ENCODE measurements at regions not wholly inside any gene's neighbourhood (a gene's known extent, or its start where the extent isn't known, plus 50 kb on each side); places are given as distances from the start of the nearest gene placed in this dataset.

DNA sequence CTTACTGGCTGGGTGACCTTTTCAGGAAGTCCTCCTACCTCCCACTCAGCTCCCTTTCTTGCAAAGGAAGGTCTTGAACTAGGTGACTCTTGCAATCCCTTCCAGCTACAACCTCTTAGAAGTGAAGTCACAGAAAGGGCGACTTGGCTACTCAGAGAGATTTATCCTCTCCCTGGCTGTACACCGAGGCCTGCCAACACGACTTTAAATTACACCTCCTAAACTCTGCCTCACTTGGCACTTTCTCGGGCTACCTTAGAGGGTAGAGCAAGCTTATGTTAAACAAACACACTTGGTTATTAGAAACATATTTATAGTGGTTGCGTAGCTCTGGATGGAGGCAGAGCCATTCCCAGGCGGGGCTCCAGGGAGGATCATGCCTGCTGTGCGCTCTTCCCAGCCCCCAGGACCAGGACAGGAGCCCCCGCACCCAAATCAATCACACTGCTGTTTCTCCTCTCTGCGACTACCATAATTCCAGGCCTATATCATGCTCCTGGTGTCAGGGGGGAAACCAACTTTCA lies 358.4 kb downstream of the BUD13 start:
- DNase-seq (ENCODE audit: low read depth, low spot score), result no peak
- Mint-ChIP-seq H3K27ac (ENCODE audit: unreplicated experiment) (peak overlapping the region; percentile 54), H3K9me3 (no peaks in the 10 kb centered on the region), H3K4me3 (peak overlapping the region; percentile 60), H3K27me3 (ENCODE audit: low read depth) (no peaks in the 10 kb centered on the region), H3K36me3 (ENCODE audit: low read depth) (no peaks in the 10 kb centered on the region), H3K4me1 (peaks cover 49% of the 10 kb centered on the region)
- TF ChIP-seq, protein P1, sequence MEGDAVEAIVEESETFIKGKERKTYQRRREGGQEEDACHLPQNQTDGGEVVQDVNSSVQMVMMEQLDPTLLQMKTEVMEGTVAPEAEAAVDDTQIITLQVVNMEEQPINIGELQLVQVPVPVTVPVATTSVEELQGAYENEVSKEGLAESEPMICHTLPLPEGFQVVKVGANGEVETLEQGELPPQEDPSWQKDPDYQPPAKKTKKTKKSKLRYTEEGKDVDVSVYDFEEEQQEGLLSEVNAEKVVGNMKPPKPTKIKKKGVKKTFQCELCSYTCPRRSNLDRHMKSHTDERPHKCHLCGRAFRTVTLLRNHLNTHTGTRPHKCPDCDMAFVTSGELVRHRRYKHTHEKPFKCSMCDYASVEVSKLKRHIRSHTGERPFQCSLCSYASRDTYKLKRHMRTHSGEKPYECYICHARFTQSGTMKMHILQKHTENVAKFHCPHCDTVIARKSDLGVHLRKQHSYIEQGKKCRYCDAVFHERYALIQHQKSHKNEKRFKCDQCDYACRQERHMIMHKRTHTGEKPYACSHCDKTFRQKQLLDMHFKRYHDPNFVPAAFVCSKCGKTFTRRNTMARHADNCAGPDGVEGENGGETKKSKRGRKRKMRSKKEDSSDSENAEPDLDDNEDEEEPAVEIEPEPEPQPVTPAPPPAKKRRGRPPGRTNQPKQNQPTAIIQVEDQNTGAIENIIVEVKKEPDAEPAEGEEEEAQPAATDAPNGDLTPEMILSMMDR (conservative IDR thresholded peaks at IDR 0.05), result no peak

DNA sequence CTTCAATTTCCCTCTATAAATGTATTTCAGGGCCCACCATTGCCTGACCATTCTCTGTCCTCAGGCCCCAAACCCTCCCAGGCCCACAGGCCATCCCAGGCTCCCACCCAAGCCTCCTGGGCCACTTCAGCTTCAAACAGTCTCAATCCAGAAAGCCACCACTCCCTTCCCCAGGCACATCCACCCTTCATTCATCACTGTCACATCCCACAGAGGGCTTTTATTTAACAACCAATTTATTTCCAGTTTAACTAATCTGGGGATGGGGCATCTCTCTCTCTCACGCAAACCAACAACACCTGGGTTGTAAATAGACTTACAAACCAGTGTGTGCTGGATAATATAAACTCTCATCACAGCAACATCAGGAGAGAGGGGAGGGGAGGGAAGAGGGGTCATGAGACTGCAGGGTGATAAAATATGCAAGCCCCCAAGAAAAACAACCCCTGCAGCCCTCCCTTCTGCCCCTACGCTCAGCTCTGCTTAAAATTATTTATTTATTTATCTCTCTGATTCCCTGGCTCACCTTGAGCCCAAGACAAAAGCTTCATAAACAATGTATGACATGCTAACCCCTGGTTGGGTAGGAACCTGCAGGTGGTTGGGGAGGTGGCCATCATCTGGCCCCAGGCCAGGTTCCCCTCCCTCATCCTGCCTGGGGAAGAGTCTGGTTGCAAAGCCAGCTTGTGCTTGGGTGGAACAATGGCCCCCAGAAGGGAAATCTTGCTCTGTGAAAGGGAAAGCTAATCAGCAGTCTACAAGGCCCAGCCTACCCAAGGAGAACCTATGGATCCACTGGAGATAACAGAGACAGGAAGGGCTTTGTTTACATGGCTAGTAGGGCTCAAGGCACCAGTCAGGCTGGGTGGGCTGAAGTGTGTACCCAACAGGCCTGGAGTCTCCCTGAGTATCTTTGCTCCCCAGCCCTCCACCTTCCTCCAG lies 359.2 kb downstream of the BUD13 start:
- TF ChIP-seq, protein P1 (conservative IDR thresholded peaks at IDR 0.05), result no peak
- Mint-ChIP-seq H3K9me3 (no peaks in the 10 kb centered on the region), H3K36me3 (ENCODE audit: low read depth) (no peaks in the 10 kb centered on the region), H3K27me3 (ENCODE audit: low read depth) (no peaks in the 10 kb centered on the region), H3K27ac (ENCODE audit: unreplicated experiment) (peak overlapping the region; percentile 57), H3K4me1 (peaks cover 49% of the 10 kb centered on the region), H3K4me3 (no peak overlapping the region)
- no peak for DNase-seq (ENCODE audit: low read depth, low spot score)

DNA sequence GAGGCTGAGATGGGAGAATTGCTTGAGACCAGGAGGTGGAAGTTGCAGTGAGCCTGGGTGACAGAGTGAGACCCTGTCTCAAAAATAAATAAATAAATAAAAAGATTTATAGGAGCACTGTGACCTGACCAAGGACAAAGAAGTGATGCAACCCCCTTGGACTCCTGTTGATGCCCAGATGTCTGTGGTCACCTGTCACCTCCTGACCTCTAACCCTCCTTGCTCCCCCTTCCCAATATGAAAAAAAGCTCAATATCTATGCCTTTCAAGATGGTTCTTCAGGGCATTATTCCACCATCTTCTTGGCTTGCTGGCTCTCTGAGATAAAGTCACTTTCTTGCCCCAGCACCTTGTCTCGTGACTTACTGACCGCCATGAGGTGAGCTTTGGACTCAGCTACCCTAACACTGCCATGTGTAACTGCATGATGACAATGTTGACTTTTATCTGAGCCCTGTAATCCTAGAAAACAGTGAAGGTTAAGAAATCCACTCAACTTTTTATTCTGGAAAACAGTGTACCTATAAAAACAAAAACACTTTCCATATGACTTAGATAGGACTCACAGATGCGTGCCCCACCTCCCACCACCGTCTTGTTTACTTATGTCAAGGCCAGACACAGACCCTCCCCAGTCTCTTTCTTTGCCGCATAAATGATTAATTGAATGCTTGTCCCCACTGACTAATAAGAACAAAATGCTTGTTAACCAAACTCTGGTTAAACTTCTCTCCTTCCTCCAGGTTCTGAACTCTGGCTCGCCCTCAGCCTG lies 360.5 kb downstream of the BUD13 start:
- no peak for DNase-seq (ENCODE audit: low read depth, low spot score)
- H3K36me3 Mint-ChIP-seq (ENCODE audit: low read depth), result no peaks in the 10 kb centered on the region
- no peaks in the 10 kb centered on the region for H3K27me3 Mint-ChIP-seq (ENCODE audit: low read depth)
- no peaks in the 10 kb centered on the region for H3K9me3 Mint-ChIP-seq
- H3K4me1 Mint-ChIP-seq, result peaks cover 49% of the 10 kb centered on the region
- H3K27ac Mint-ChIP-seq (ENCODE audit: unreplicated experiment), result no peak overlapping the region
- no peak overlapping the region for H3K4me3 Mint-ChIP-seq
- TF ChIP-seq, protein P1 (conservative IDR thresholded peaks at IDR 0.05), result no peak

DNA sequence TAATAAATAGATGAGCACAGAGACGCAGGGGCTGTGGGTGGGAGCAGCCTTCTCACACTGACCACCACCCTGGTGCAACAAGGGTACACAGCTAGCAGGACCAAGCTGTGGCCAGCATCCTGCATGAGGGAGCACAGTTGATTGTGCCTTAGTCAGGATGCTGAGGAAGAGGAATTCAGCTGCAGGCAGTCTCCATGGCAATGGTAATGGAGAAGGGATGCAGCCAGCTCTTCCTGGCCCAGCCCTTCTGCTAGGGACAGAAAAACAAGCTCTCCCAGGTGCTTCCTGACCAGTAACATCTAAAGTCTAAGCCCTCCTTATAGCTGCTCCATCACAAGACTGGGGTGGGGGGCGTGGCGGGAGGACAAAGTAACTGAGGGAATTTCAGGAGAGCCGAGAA lies 363.5 kb downstream of the BUD13 start:
- H3K27ac Mint-ChIP-seq (ENCODE audit: unreplicated experiment), result no peak overlapping the region
- H3K4me1 Mint-ChIP-seq, result peaks cover 27% of the 10 kb centered on the region
- DNase-seq (ENCODE audit: low read depth, low spot score), result no peak

DNA sequence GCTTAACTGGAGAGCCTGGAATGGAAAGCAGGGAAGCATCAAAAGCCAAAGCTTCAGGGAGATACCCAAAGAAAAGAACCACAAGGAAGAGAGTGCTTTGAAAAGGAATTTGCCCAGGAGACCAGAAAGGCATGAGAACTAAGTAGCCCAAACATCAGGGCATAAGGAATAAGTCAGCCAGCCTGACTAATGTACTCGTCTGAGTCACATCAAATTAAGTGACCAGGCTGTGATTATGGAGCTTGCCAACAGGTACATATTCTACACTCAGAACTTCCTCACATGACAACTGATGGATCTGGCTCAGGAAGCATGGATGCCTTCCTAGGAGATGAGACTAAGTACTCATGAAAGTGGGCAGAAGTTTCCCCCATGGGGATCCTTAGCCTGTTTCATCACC lies 366.7 kb downstream of the BUD13 start:
- Mint-ChIP-seq H3K4me3 (no peak overlapping the region), H3K9me3 (no peaks in the 10 kb centered on the region), H3K4me1 (no peaks in the 10 kb centered on the region), H3K27me3 (ENCODE audit: low read depth) (no peaks in the 10 kb centered on the region), H3K36me3 (ENCODE audit: low read depth) (no peaks in the 10 kb centered on the region), H3K27ac (ENCODE audit: unreplicated experiment) (no peak overlapping the region)
- TF ChIP-seq, protein P1 (conservative IDR thresholded peaks at IDR 0.05), result no peak
- no peak for DNase-seq (ENCODE audit: low read depth, low spot score)

More for the DNA sequence above, 363.5 kb downstream of the BUD13 start:
- Mint-ChIP-seq H3K36me3 (ENCODE audit: low read depth) (no peaks in the 10 kb centered on the region), H3K27me3 (ENCODE audit: low read depth) (no peaks in the 10 kb centered on the region), H3K4me3 (no peak overlapping the region), H3K9me3 (no peaks in the 10 kb centered on the region)
- TF ChIP-seq, protein P1 (conservative IDR thresholded peaks at IDR 0.05), result no peak
